ENCODE measurements at regions not wholly inside any gene's neighbourhood (a gene's known extent, or its start where the extent isn't known, plus 50 kb on each side); places are given as distances from the start of the nearest gene placed in this dataset.

DNA sequence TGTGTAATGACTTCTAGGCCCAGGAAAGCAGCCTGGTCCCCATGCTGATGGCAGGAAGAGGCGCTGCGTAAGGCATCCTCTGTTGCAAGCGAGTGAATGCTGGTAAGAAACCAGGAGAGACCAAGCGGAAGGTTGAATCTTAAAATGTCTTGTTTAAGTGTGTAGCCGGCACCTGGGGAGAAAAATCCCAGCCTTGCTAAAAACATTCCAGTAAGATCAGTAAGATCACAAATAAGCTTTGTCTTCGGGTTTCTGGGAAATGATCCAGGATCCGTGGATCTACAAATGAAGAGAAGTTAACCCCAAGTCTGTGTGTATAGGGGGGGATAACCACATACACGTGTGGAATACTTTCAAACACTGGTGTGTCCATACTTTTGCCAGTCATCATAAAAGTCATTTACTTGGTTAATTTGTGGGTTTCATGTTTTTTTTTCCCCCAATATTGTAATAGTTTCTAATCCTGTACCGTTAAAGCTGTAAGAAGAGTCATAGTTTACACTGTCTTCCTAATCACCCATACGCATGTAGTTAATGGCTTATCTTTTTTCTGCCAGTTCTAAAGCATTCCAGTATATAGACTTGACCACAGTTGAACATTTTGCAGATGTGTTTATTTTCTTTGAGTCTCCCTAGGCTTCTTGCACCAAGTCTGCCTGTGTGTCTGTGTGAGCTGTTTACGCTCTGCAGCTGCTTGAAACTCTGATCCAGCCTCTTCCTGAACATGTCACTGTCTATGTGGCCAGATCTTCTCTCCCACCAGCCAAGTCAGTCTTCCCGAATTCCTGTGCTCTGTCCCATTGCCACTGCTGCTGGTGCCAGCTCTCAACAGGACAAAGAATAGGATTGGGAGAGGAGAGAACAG, 135.9 kb upstream of the ARL4C start:
- Histone ChIP-seq H3K23ac (ENCODE audit: low read length) (no peak overlapping the region), H3K4ac (ENCODE audit: low read depth, low read length) (no peak overlapping the region), H4K8ac (ENCODE audit: low read depth, low read length) (no peak overlapping the region), H3K9ac (ENCODE audit: low read length) (no peak overlapping the region), H3K4me1 (ENCODE audit: control insufficient read depth, low read depth, low read length) (peaks cover 6% of the 10 kb centered on the region), H2BK120ac (ENCODE audit: low read depth, low read length) (no peak overlapping the region), H4K5ac (ENCODE audit: low read length) (no peak overlapping the region), H3K36me3 (ENCODE audit: control insufficient read depth, insufficient read depth, low read length) (no peaks in the 10 kb centered on the region), H2BK15ac (replicated peaks; ENCODE audit: low read depth) (no peak overlapping the region), H3K79me2 (ENCODE audit: control insufficient read depth, insufficient read depth, low read length) (no peaks in the 10 kb centered on the region), H2BK5ac (ENCODE audit: low read length) (no peak overlapping the region), H3K79me1 (ENCODE audit: low read length) (no peaks in the 10 kb centered on the region), H3K27ac (ENCODE audit: low read depth, low read length) (no peak overlapping the region), H3K27me3 (ENCODE audit: insufficient read depth, low read length, poor library complexity) (no peaks in the 10 kb centered on the region), H3K56ac (ENCODE audit: low read length) (peak overlapping the region; percentile 9), H3K18ac (ENCODE audit: low read length) (no peak overlapping the region), H3K4me2 (ENCODE audit: low read length) (no peak overlapping the region), H2AK5ac (ENCODE audit: low read length) (peak overlapping the region; percentile 67), H3K4me3 (ENCODE audit: low read length) (no peak overlapping the region)
- no peak for DNase-seq
- no CpG with 5 or more reads among the region's 12 CpGs for WGBS (ENCODE audit: extremely low coverage, insufficient coverage, low lambda C conversion rate)

DNA sequence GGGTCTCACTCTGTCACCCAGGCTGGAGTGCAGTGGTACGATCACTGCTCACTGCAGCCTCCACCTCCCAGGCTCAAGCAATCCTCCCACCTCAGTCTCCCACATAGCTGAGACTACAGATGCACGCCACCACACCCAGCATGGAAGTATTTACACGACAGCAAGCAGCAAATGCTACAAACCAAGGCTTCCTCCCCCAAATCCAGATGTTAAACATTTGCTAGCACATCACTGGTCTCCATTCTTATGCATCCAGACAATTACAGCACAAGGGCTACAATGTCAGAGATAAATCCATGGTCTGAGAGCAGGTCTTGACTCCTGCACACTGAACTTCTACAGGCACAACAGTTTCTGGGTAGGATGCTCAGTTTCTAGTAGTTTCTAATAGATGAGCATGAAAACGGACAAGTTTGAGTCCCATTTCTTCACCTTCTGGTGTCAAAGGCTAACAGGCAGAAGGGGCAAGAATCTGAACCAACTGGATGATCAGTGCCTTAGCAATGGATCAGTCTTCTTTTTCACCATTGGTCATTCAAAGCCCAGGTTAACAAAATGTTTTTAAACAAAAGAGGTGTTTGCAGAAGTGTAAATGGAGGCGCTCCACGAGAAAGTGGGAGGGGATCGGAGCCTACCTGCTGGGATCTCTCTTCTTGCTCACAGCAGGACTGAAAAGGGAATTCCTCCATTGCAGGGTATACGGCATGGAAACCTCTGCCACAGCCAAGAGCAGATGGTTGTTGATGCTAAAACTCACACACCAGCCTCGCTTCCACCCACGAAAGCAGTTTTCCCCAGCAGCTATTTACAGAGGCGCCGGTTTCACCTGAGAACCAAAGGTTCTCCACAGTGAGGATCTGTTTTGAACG, 135.0 kb upstream of the ARL4C start:
- H3K4me3 ChIP-seq (ENCODE audit: low read length): no peak overlapping the region
- no peaks in the 10 kb centered on the region for H3K79me2 ChIP-seq (ENCODE audit: control insufficient read depth, insufficient read depth, low read length)
- H3K18ac ChIP-seq (ENCODE audit: low read length): no peak overlapping the region
- no peaks in the 10 kb centered on the region for H3K79me1 ChIP-seq (ENCODE audit: low read length)
- H2BK120ac ChIP-seq (ENCODE audit: low read depth, low read length): no peak overlapping the region
- no CpG with 5 or more reads among the region's 13 CpGs for WGBS (ENCODE audit: extremely low coverage, insufficient coverage, low lambda C conversion rate)
- H3K27ac ChIP-seq (ENCODE audit: low read depth, low read length): no peak overlapping the region
- H3K27me3 ChIP-seq (ENCODE audit: insufficient read depth, low read length, poor library complexity): no peaks in the 10 kb centered on the region
- H3K4me2 ChIP-seq (ENCODE audit: low read length): no peak overlapping the region
- H3K23ac ChIP-seq (ENCODE audit: low read length): no peak overlapping the region
- no peak overlapping the region for H4K8ac ChIP-seq (ENCODE audit: low read depth, low read length)
- DNase-seq: peak; percentile 42
- H3K4ac ChIP-seq (ENCODE audit: low read depth, low read length): no peak overlapping the region
- H3K36me3 ChIP-seq (ENCODE audit: control insufficient read depth, insufficient read depth, low read length): no peaks in the 10 kb centered on the region
- H3K9ac ChIP-seq (ENCODE audit: low read length): no peak overlapping the region
- H3K4me1 ChIP-seq (ENCODE audit: control insufficient read depth, low read depth, low read length): peaks cover 6% of the 10 kb centered on the region
- H4K5ac ChIP-seq (ENCODE audit: low read length): no peak overlapping the region
- no peak overlapping the region for H2AK5ac ChIP-seq (ENCODE audit: low read length)
- no peak overlapping the region for H2BK15ac ChIP-seq (replicated peaks; ENCODE audit: low read depth)
- H2BK5ac ChIP-seq (ENCODE audit: low read length): no peak overlapping the region
- H3K56ac ChIP-seq (ENCODE audit: low read length): peak overlapping the region; percentile 9

DNA sequence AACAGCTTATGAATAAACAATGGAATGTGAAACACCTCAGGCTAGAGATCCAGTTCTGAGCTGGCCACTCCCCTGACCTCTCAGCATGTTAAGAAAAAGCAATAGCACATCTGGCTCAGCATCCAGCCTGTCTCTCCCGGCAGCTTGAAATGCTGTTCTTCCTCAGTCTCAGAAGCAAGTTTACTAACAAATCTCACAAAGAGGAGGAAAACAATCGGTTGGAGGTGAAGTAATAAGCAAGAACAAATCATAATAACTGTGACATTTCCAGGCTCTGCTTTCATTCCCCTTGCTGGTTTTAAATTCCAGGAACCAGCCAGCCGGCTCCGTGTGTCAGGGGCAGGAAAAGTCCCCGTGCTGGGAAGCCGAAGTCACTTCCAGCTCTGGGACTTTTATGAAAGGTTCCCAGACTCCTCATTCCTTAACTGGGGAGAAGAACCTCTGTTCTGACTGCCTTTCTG, 133.9 kb upstream of the ARL4C start:
- Histone ChIP-seq H3K56ac (ENCODE audit: low read length) (no peak overlapping the region), H2BK5ac (ENCODE audit: low read length) (no peak overlapping the region), H2BK15ac (replicated peaks; ENCODE audit: low read depth) (no peak overlapping the region), H3K4me2 (ENCODE audit: low read length) (no peak overlapping the region), H3K36me3 (ENCODE audit: control insufficient read depth, insufficient read depth, low read length) (no peaks in the 10 kb centered on the region), H3K9ac (ENCODE audit: low read length) (no peak overlapping the region), H3K4me1 (ENCODE audit: control insufficient read depth, low read depth, low read length) (peaks cover 6% of the 10 kb centered on the region), H3K23ac (ENCODE audit: low read length) (no peak overlapping the region), H3K4ac (ENCODE audit: low read depth, low read length) (peak overlapping the region; percentile 50), H3K4me3 (ENCODE audit: low read length) (no peak overlapping the region), H4K5ac (ENCODE audit: low read length) (no peak overlapping the region), H3K79me2 (ENCODE audit: control insufficient read depth, insufficient read depth, low read length) (no peaks in the 10 kb centered on the region), H3K18ac (ENCODE audit: low read length) (peak overlapping the region; percentile 77), H3K27ac (ENCODE audit: low read depth, low read length) (no peak overlapping the region), H4K8ac (ENCODE audit: low read depth, low read length) (no peak overlapping the region), H3K79me1 (ENCODE audit: low read length) (no peaks in the 10 kb centered on the region), H3K27me3 (ENCODE audit: insufficient read depth, low read length, poor library complexity) (no peaks in the 10 kb centered on the region), H2BK120ac (ENCODE audit: low read depth, low read length) (no peak overlapping the region), H2AK5ac (ENCODE audit: low read length) (no peak overlapping the region)
- no CpG with 5 or more reads among the region's 6 CpGs for WGBS (ENCODE audit: extremely low coverage, insufficient coverage, low lambda C conversion rate)
- no peak for DNase-seq

DNA sequence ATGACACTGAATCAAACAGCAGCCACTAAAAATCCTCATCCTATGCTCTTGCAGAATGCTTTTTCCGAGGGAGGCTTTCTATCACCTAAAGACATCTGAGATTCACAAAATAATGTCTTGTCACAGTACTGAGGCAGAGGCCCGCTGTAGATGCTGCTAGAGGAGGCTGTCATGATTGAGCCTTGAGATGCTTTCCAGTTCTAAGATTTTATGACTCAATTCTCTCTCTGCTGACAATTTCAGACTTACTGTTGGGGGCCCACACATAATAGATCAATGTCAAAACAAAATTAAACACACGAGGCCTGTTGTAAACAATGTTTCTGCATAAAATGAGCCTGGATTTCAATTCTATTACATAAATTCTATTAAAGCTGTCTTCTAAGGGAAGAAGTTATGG, 132.7 kb upstream of the ARL4C start:
- Histone ChIP-seq H4K8ac (ENCODE audit: low read depth, low read length) (no peak overlapping the region), H2BK5ac (ENCODE audit: low read length) (no peak overlapping the region), H3K27me3 (ENCODE audit: insufficient read depth, low read length, poor library complexity) (no peaks in the 10 kb centered on the region), H3K9ac (ENCODE audit: low read length) (no peak overlapping the region), H3K18ac (ENCODE audit: low read length) (no peak overlapping the region), H3K36me3 (ENCODE audit: control insufficient read depth, insufficient read depth, low read length) (no peaks in the 10 kb centered on the region), H3K4ac (ENCODE audit: low read depth, low read length) (no peak overlapping the region), H3K56ac (ENCODE audit: low read length) (no peak overlapping the region), H2BK120ac (ENCODE audit: low read depth, low read length) (no peak overlapping the region), H3K27ac (ENCODE audit: low read depth, low read length) (no peak overlapping the region), H2BK15ac (replicated peaks; ENCODE audit: low read depth) (no peak overlapping the region), H3K79me2 (ENCODE audit: control insufficient read depth, insufficient read depth, low read length) (no peaks in the 10 kb centered on the region), H3K4me3 (ENCODE audit: low read length) (no peak overlapping the region), H4K5ac (ENCODE audit: low read length) (no peak overlapping the region), H3K4me2 (ENCODE audit: low read length) (no peak overlapping the region), H2AK5ac (ENCODE audit: low read length) (no peak overlapping the region), H3K79me1 (ENCODE audit: low read length) (no peaks in the 10 kb centered on the region), H3K23ac (ENCODE audit: low read length) (no peak overlapping the region), H3K4me1 (ENCODE audit: control insufficient read depth, low read depth, low read length) (peaks cover 6% of the 10 kb centered on the region)
- no peak for DNase-seq
- no CpG with 5 or more reads among the region's 3 CpGs for WGBS (ENCODE audit: extremely low coverage, insufficient coverage, low lambda C conversion rate)

- Histone ChIP-seq H4K5ac (ENCODE audit: low read length) (no peak overlapping the region), H3K4ac (ENCODE audit: low read depth, low read length) (no peak overlapping the region), H3K9ac (ENCODE audit: low read length) (no peak overlapping the region), H2BK120ac (ENCODE audit: low read depth, low read length) (no peak overlapping the region), H3K4me1 (ENCODE audit: control insufficient read depth, low read depth, low read length) (peaks cover 6% of the 10 kb centered on the region), H2BK5ac (ENCODE audit: low read length) (no peak overlapping the region), H3K27me3 (ENCODE audit: insufficient read depth, low read length, poor library complexity) (no peaks in the 10 kb centered on the region), H3K4me3 (ENCODE audit: low read length) (no peak overlapping the region), H3K79me1 (ENCODE audit: low read length) (no peaks in the 10 kb centered on the region), H4K8ac (ENCODE audit: low read depth, low read length) (no peak overlapping the region), H3K18ac (ENCODE audit: low read length) (no peak overlapping the region), H2AK5ac (ENCODE audit: low read length) (no peak overlapping the region), H3K36me3 (ENCODE audit: control insufficient read depth, insufficient read depth, low read length) (no peaks in the 10 kb centered on the region), H3K23ac (ENCODE audit: low read length) (no peak overlapping the region), H3K56ac (ENCODE audit: low read length) (no peak overlapping the region), H3K79me2 (ENCODE audit: control insufficient read depth, insufficient read depth, low read length) (no peaks in the 10 kb centered on the region), H3K27ac (ENCODE audit: low read depth, low read length) (no peak overlapping the region), H3K4me2 (ENCODE audit: low read length) (no peak overlapping the region), H2BK15ac (replicated peaks; ENCODE audit: low read depth) (no peak overlapping the region)
- no peak for DNase-seq
- no CpG with 5 or more reads among the region's 5 CpGs for WGBS (ENCODE audit: extremely low coverage, insufficient coverage, low lambda C conversion rate)
Measured at GRCh38 chr2:234628953-234629352, 132.1 kb upstream of the ARL4C start.

Measured in mesendoderm (in vitro differentiated cells).